Calu3 (cell line): ENCODE measurements at regions not wholly inside any gene's neighbourhood (a gene's known extent, or its start where the extent isn't known, plus 50 kb on each side); places are given as distances from the start of the nearest gene placed in this dataset.

ENCODE experiments used
- BruUV-seq: library from RNA; stranded (reverse); fragments of 400-500 nt; replicated peaks from 2 replicates; lab custom pipeline; 2021; lab: Mats Ljungman, UMichigan
- CTCF ChIA-PET: fragments of 300-600 bp; sonication (Branson Sonifier 250); formaldehyde crosslinking; loops from one replicate; lab custom pipeline; 2022; ENCODE audit warnings: antibody characterized with exemption; lab: Charles Lee
- DNase-seq: peaks from one replicate; pipeline ENCODE4 v3.0.0; 2022
- H3K27ac Mint-ChIP-seq: one replicate; pipeline ENCODE4 v1.8.0; 2022; ENCODE audit warnings: mixed read lengths; ENCODE audit not compliant: unreplicated experiment
- H3K27me3 Mint-ChIP-seq: one replicate; pipeline ENCODE4 v1.8.0; 2022; ENCODE audit warnings: mixed read lengths; ENCODE audit not compliant: unreplicated experiment
- H3K36me3 Mint-ChIP-seq: one replicate; pipeline ENCODE4 v1.8.0; 2022; ENCODE audit warnings: mild to moderate bottlenecking, moderate library complexity, mixed read lengths; ENCODE audit not compliant: insufficient read depth, unreplicated experiment
- H3K4me1 Mint-ChIP-seq: one replicate; pipeline ENCODE4 v1.8.0; 2022; ENCODE audit warnings: mild to moderate bottlenecking, low read depth, mixed read lengths; ENCODE audit not compliant: unreplicated experiment
- H3K4me3 Mint-ChIP-seq: one replicate; pipeline ENCODE4 v1.8.0; 2022; ENCODE audit warnings: mild to moderate bottlenecking, low read depth, moderate library complexity, mixed read lengths; ENCODE audit not compliant: unreplicated experiment
- H3K9me3 Mint-ChIP-seq: one replicate; pipeline ENCODE4 v1.8.0; 2022; ENCODE audit warnings: low read depth, mixed read lengths; ENCODE audit not compliant: unreplicated experiment
- intact Hi-C: fragments of 100-400 bp; cut with micrococcal nuclease; formaldehyde crosslinking; loops from one replicate; pipeline ENCODE4 v1.10.0; 2022; ENCODE audit not compliant: unreplicated experiment
- TF ChIP-seq, protein P1 (sequence below): fragments of 200-600 bp; IDR thresholded peaks from one replicate; pipeline ENCODE4 v1.8.0; 2022; ENCODE audit warnings: antibody characterized with exemption; ENCODE audit not compliant: unreplicated experiment

GRCh38 chr15:99921101-99921500 is 187.9 kb upstream of the LYSMD4 start:
- H3K27ac Mint-ChIP-seq, result no peak overlapping the region
- TF ChIP-seq, protein P1, sequence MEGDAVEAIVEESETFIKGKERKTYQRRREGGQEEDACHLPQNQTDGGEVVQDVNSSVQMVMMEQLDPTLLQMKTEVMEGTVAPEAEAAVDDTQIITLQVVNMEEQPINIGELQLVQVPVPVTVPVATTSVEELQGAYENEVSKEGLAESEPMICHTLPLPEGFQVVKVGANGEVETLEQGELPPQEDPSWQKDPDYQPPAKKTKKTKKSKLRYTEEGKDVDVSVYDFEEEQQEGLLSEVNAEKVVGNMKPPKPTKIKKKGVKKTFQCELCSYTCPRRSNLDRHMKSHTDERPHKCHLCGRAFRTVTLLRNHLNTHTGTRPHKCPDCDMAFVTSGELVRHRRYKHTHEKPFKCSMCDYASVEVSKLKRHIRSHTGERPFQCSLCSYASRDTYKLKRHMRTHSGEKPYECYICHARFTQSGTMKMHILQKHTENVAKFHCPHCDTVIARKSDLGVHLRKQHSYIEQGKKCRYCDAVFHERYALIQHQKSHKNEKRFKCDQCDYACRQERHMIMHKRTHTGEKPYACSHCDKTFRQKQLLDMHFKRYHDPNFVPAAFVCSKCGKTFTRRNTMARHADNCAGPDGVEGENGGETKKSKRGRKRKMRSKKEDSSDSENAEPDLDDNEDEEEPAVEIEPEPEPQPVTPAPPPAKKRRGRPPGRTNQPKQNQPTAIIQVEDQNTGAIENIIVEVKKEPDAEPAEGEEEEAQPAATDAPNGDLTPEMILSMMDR, result no peak
- BruUV-seq, result no TSS peak

GRCh38 chr15:99918072-99918471 is 184.8 kb upstream of the LYSMD4 start:
- Mint-ChIP-seq H3K4me3 (no peak overlapping the region), H3K27me3 (peaks cover 28% of the 10 kb centered on the region), H3K36me3 (no peaks in the 10 kb centered on the region), H3K4me1 (no peaks in the 10 kb centered on the region), H3K27ac (no peak overlapping the region), H3K9me3 (peaks cover 4% of the 10 kb centered on the region)
- BruUV-seq, result no TSS peak
- TF ChIP-seq, protein P1, result no peak
- intact Hi-C loops, result no loop called here
- CTCF ChIA-PET, result no interaction called here
- no peak for DNase-seq

More at GRCh38 chr15:99921101-99921500, 187.9 kb upstream of the LYSMD4 start:
- Mint-ChIP-seq H3K4me3 (no peak overlapping the region), H3K36me3 (peaks cover 3% of the 10 kb centered on the region), H3K9me3 (peaks cover 4% of the 10 kb centered on the region), H3K4me1 (no peaks in the 10 kb centered on the region), H3K27me3 (peaks cover 49% of the 10 kb centered on the region)
- intact Hi-C loops, result loop anchor here (10.0 kb wide), 2 partner anchors 644 to 646 kb away; no protein-coding TSS in a partner anchor
- DNase-seq, result no peak
- CTCF ChIA-PET, result no interaction called here

DNA sequence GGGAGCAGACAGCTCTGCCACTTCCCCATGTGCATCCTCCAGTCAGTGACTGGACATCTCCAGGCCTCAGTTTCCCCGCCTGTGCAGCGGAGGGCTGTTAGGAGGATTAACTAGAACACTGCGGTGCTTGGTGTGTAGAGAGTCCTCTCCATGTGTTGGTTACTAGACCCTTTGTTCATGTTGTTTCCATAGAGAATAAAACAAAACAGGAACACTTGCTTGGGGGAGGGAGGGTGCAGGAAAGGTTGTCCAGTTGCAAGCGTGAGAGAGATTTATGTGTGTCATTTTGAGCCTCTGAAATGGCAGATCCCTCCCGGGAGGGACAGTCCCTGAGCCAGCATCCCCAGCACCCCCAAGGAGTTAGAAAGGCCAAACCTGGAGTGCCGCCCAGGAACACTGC is 184.0 kb upstream of the LYSMD4 start:
- peaks cover 6% of the 10 kb centered on the region for H3K9me3 Mint-ChIP-seq
- DNase-seq, result no peak
- no peaks in the 10 kb centered on the region for H3K36me3 Mint-ChIP-seq
- BruUV-seq, result no TSS peak
- H3K4me1 Mint-ChIP-seq, result no peaks in the 10 kb centered on the region
- intact Hi-C loops, result no loop called here
- CTCF ChIA-PET, result no interaction called here
- H3K27ac Mint-ChIP-seq, result no peak overlapping the region
- no peak overlapping the region for H3K4me3 Mint-ChIP-seq
- H3K27me3 Mint-ChIP-seq, result peaks cover 27% of the 10 kb centered on the region
- TF ChIP-seq, protein P1, result no peak

GRCh38 chr15:99916668-99917223 is 183.5 kb upstream of the LYSMD4 start:
- Mint-ChIP-seq H3K9me3 (peaks cover 6% of the 10 kb centered on the region), H3K4me3 (no peak overlapping the region), H3K27me3 (peaks cover 25% of the 10 kb centered on the region), H3K36me3 (no peaks in the 10 kb centered on the region), H3K27ac (no peak overlapping the region), H3K4me1 (no peaks in the 10 kb centered on the region)
- TF ChIP-seq, protein P1, result no peak
- CTCF ChIA-PET, result no interaction called here
- BruUV-seq, result no TSS peak
- no peak for DNase-seq
- intact Hi-C loops, result no loop called here
